Heart right ventricle (tissue), 16 donors: ENCODE measurements at regions not wholly inside any gene's neighbourhood (a gene's known extent, or its start where the extent isn't known, plus 50 kb on each side); places are given as distances from the start of the nearest gene placed in this dataset.

ENCODE experiments used
- ATAC-seq, 8 donors: fragments of 200-7000 bp; cut with Tn5 transposase; one replicate each; pipeline ENCODE4 v1.9.1; 2020; ENCODE audit warnings: mild to moderate bottlenecking in 8 of 8, moderate library complexity in 8 of 8, moderate number of reproducible peaks in 1 of 8
- DNase-seq, 2 donors: peaks; one replicate each; pipeline ENCODE4 v3.0.0-alpha.2; 2020
- H3K27ac ChIP-seq, 10 donors: fragments of 200-600 bp; sonication (generic) in 2 of 10; one replicate each; pipeline versions ENCODE4 v1.5.0 to v1.8.0; 2020 to 2022; ENCODE audit warnings: mild to moderate bottlenecking in 3 of 10
- H3K27me3 ChIP-seq, 7 donors: fragments of 200-600 bp; one replicate each; pipeline ENCODE4 v1.8.0; 2021 to 2022; ENCODE audit warnings: mild to moderate bottlenecking in 2 of 7
- H3K36me3 ChIP-seq, 9 donors: fragments of 200-600 bp; sonication (generic) in 1 of 9; one replicate each; pipeline versions ENCODE4 v1.5.0 to v1.8.0; 2020 to 2022; ENCODE audit warnings: mild to moderate bottlenecking in 2 of 9
- H3K4me1 ChIP-seq, 9 donors: fragments of 200-600 bp; sonication (generic) in 1 of 9; one replicate each; pipeline versions ENCODE4 v1.5.0 to v1.8.0; 2020 to 2022; ENCODE audit warnings: mild to moderate bottlenecking in 4 of 9
- H3K4me3 ChIP-seq, 10 donors: fragments of 200-600 bp; sonication (generic) in 2 of 10; one replicate each; pipeline versions ENCODE4 v1.5.0 to v1.8.0; 2020 to 2022; ENCODE audit warnings: mild to moderate bottlenecking in 7 of 10, moderate library complexity in 2 of 10
- H3K9me3 ChIP-seq, 11 donors: fragments of 200-600 bp in 10 of 11; sonication (generic) in 2 of 11; one replicate each; pipeline versions ENCODE4 v1.5.0 to v1.8.0; 2013 to 2022; ENCODE audit warnings: mild to moderate bottlenecking in 2 of 11, control low read depth in 1 of 11, moderate library complexity in 1 of 11
- CTCF ChIP-seq, 9 donors: fragments of 200-600 bp; sonication (generic) in 2 of 9; IDR thresholded peaks; one replicate each; pipeline versions ENCODE4 v1.5.0 to v1.8.0; 2021 to 2022; ENCODE audit warnings: antibody characterized with exemption in 9 of 9, mild to moderate bottlenecking in 5 of 9, moderate library complexity in 1 of 9
- WGBS, 2 donors: extraction: QIAGEN DNeasy Blood & Tissue Kit; methylation state at CpG; one replicate each; pipeline ENCODE4 v1.1.7; 2013; ENCODE audit warnings: inconsistent platforms in 1 of 2; 5-methylcytosine and 5-hydroxymethylcytosine counted together
- intact Hi-C, 10 donors: fragments of 100-400 bp; cut with DNase I; formaldehyde crosslinking; loops; one replicate each; pipeline versions ENCODE4 v1.11.1 to v1.14.2; 2022
- donor health status: Arrhythmogenic right ventricular cardiomyopathy.
- donor health status: ischemic (EF 13 %, LVEDD 7.1; RV severe dilation, severe dysfunction).
- donor health status: healthy with polysubstance abuse.
- donor health status: DM: no; HTN: yes; CAD: no.
- donor health status: DM: no; HTN: no; CAD: no.
- donor health status: ischemic (EF 25% LVEDD 6.9; RV normal size, moderate dysfunction).
- donor health status: ischemic (EF 25% LVEDD 5.7; RV mildly dilated, moderate dysfunction).
- donor health status: healthy.
- donor health status: DM: yes; HTN: yes; CAD: no.
- donor health status: Ischemic cardiomyopathy.
- donor health status: ischemic (EF 35%, LVEDD 5.7; RV mildly dilated, moderate dysfunction).
- donor health status: nonischemic (EF 11% LVEDD 7.7; RV severe dilation, severe dysfunction).
- donor health status: DM: yes; HTN: yes; CAD: no.
- donor health status: PGD.
- donor health status: ischemic (EF 29% LVEDD 5.4; RV normal size, mild dysfunction).
- donor health status: nonischemic (EF 23%, LVEDD 6.1; RV moderate dilation, normal function).

GRCh38 chr4:14867847-14868246 lies 134.4 kb upstream of the CPEB2 start:
- H3K27me3 ChIP-seq, result peaks cover 0 to 6% (median 0%) of the 10 kb centered on the region in 7 donors
- TF ChIP-seq CTCF (IDR thresholded peaks at IDR 0.05), result no peak
- ATAC-seq (peak in 6 of 8 donors; percentile 20 to 65 (median 44)), DNase-seq (no peak)
- intact Hi-C loops, result loop anchor here in 1 of 10 donors (10.0 kb wide), 1 partner anchor 137 kb away; the partner anchor contains the start of gene CPEB2
- no peak overlapping the region for H3K27ac ChIP-seq
- WGBS, 2 donors, result 38 to 55% methylated on average over 7 of the region's 7 CpGs
- no peaks in the 10 kb centered on the region for H3K36me3 ChIP-seq
- no peak overlapping the region for H3K4me3 ChIP-seq
- H3K9me3 ChIP-seq, result no peaks in the 10 kb centered on the region
- H3K4me1 ChIP-seq, result peaks cover 0 to 37% (median 9%) of the 10 kb centered on the region in 9 donors

GRCh38 chr4:14868426-14869395 lies 133.6 kb upstream of the CPEB2 start:
- no peak for DNase-seq
- no peaks in the 10 kb centered on the region for H3K9me3 ChIP-seq
- H3K4me1 ChIP-seq, result peaks cover 0 to 28% (median 2%) of the 10 kb centered on the region in 9 donors
- ATAC-seq, result no peak
- intact Hi-C loops, result loop anchor here in 1 of 10 donors (10.0 kb wide), 1 partner anchor 136 kb away; the partner anchor contains the start of gene CPEB2
- 95% methylated on average over 4 of the region's 4 CpGs for WGBS, 2 donors
- H3K27ac ChIP-seq, result no peak overlapping the region
- no peak overlapping the region for H3K4me3 ChIP-seq
- no peaks in the 10 kb centered on the region for H3K36me3 ChIP-seq
- no peak for TF ChIP-seq CTCF (IDR thresholded peaks at IDR 0.05)
- no peaks in the 10 kb centered on the region for H3K27me3 ChIP-seq

- 53 to 55% methylated on average over 6 of the region's 6 CpGs for WGBS, 2 donors
These were observed 130.4 kb upstream of the CPEB2 start for GRCh38 chr4:14871676-14872430.

More at GRCh38 chr4:14871676-14872430, 130.4 kb upstream of the CPEB2 start:
- no peaks in the 10 kb centered on the region for H3K27me3 ChIP-seq
- H3K27ac ChIP-seq, result no peak overlapping the region
- H3K36me3 ChIP-seq, result no peaks in the 10 kb centered on the region
- intact Hi-C loops, result no loop called here
- no peak overlapping the region for H3K4me3 ChIP-seq
- TF ChIP-seq CTCF (IDR thresholded peaks at IDR 0.05), result peak in 5 of 9 donors; percentile 13 to 45 (median 23)
- ATAC-seq, result peak in 1 of 8 donors; percentile 39
- peaks cover 0 to 17% (median 2%) of the 10 kb centered on the region in 9 donors for H3K4me1 ChIP-seq
- no peaks in the 10 kb centered on the region for H3K9me3 ChIP-seq
- no peak for DNase-seq
